Stimulated activated memory B cell treated with anti-CD40 and anti-IgM and Interleukin-4, amounts not matched to agents 10 μg/mL and 1 μg/mL and 100 μg/mL, for 72 hours (primary cell): ENCODE measurements at regions not wholly inside any gene's neighbourhood (a gene's known extent, or its start where the extent isn't known, plus 50 kb on each side); places are given as distances from the start of the nearest gene placed in this dataset.
A peak's percentile ranks its signal among the peaks of the same experiment; 100 is the strongest.

Experiments used
- ATAC-seq: fragments of 150-1000 bp; cut with Tn5 transposase; 2 replicates; pipeline ENCODE4 v1.10.0; 2021
- H3K27ac Mint-ChIP-seq: one replicate; pipeline ENCODE4 v1.8.0; 2022; ENCODE audit warnings: mild to moderate bottlenecking, mixed read lengths
- H3K27me3 Mint-ChIP-seq: one replicate; pipeline ENCODE4 v1.8.0; 2022; ENCODE audit warnings: mixed read lengths
- H3K36me3 Mint-ChIP-seq: one replicate; pipeline ENCODE4 v1.8.0; 2022; ENCODE audit warnings: mixed read lengths
- H3K4me1 Mint-ChIP-seq: one replicate; pipeline ENCODE4 v1.8.0; 2022; ENCODE audit warnings: mixed read lengths
- H3K4me3 Mint-ChIP-seq: one replicate; pipeline ENCODE4 v1.8.0; 2022; ENCODE audit warnings: mild to moderate bottlenecking, moderate library complexity, mixed read lengths
- H3K9me3 Mint-ChIP-seq: one replicate; pipeline ENCODE4 v1.8.0; 2022; ENCODE audit warnings: mixed read lengths

- no peak for ATAC-seq
- Mint-ChIP-seq H3K27ac (no peak overlapping the region), H3K36me3 (no peaks in the 10 kb centered on the region), H3K27me3 (no peaks in the 10 kb centered on the region), H3K9me3 (peaks cover 2% of the 10 kb centered on the region), H3K4me3 (no peak overlapping the region), H3K4me1 (no peaks in the 10 kb centered on the region)
Measured at GRCh38 chr2:66994654-66995053, 402.5 kb upstream of the ETAA1 start.

- H3K9me3 Mint-ChIP-seq = peaks cover 2% of the 10 kb centered on the region
- H3K36me3 Mint-ChIP-seq = no peaks in the 10 kb centered on the region
- no peak for ATAC-seq
- no peaks in the 10 kb centered on the region for H3K27me3 Mint-ChIP-seq
- H3K27ac Mint-ChIP-seq = no peak overlapping the region
- no peak overlapping the region for H3K4me3 Mint-ChIP-seq
- H3K4me1 Mint-ChIP-seq = no peaks in the 10 kb centered on the region
Measured at GRCh38 chr2:66995636-66996035, 401.5 kb upstream of the ETAA1 start.

- Mint-ChIP-seq H3K27ac (no peak overlapping the region), H3K4me1 (no peaks in the 10 kb centered on the region), H3K27me3 (peaks cover 6% of the 10 kb centered on the region), H3K36me3 (no peaks in the 10 kb centered on the region), H3K9me3 (no peaks in the 10 kb centered on the region), H3K4me3 (no peak overlapping the region)
- no peak for ATAC-seq
Measured at GRCh38 chr2:67002618-67003371, 394.3 kb upstream of the ETAA1 start.

- no peak for ATAC-seq
- Mint-ChIP-seq H3K9me3 (no peaks in the 10 kb centered on the region), H3K4me3 (no peak overlapping the region), H3K27me3 (peaks cover 6% of the 10 kb centered on the region), H3K27ac (no peak overlapping the region), H3K4me1 (no peaks in the 10 kb centered on the region), H3K36me3 (no peaks in the 10 kb centered on the region)
Measured at GRCh38 chr2:67006373-67006960, 390.7 kb upstream of the ETAA1 start.

GRCh38 chr2:67008155-67008554, 389.0 kb upstream of the ETAA1 start:
- Mint-ChIP-seq H3K9me3 (no peaks in the 10 kb centered on the region), H3K36me3 (no peaks in the 10 kb centered on the region), H3K4me1 (no peaks in the 10 kb centered on the region), H3K27me3 (peaks cover 6% of the 10 kb centered on the region), H3K4me3 (no peak overlapping the region), H3K27ac (no peak overlapping the region)
- ATAC-seq = no peak

- no peak overlapping the region for H3K4me3 Mint-ChIP-seq
- H3K9me3 Mint-ChIP-seq = no peaks in the 10 kb centered on the region
- no peaks in the 10 kb centered on the region for H3K36me3 Mint-ChIP-seq
- no peaks in the 10 kb centered on the region for H3K27me3 Mint-ChIP-seq
- no peaks in the 10 kb centered on the region for H3K4me1 Mint-ChIP-seq
- H3K27ac Mint-ChIP-seq = no peak overlapping the region
- ATAC-seq = peak; percentile 20
Measured at GRCh38 chr2:67012165-67012564, 385.0 kb upstream of the ETAA1 start.

- H3K4me3 Mint-ChIP-seq = no peak overlapping the region
- no peaks in the 10 kb centered on the region for H3K9me3 Mint-ChIP-seq
- H3K4me1 Mint-ChIP-seq = no peaks in the 10 kb centered on the region
- ATAC-seq = no peak
- H3K36me3 Mint-ChIP-seq = no peaks in the 10 kb centered on the region
- H3K27me3 Mint-ChIP-seq = no peaks in the 10 kb centered on the region
- H3K27ac Mint-ChIP-seq = no peak overlapping the region
Measured at GRCh38 chr2:67013821-67014220, 383.3 kb upstream of the ETAA1 start.

GRCh38 chr2:67015681-67016080, 381.5 kb upstream of the ETAA1 start:
- no peak overlapping the region for H3K4me3 Mint-ChIP-seq
- no peaks in the 10 kb centered on the region for H3K4me1 Mint-ChIP-seq
- no peak for ATAC-seq
- H3K27ac Mint-ChIP-seq = no peak overlapping the region
- H3K27me3 Mint-ChIP-seq = no peaks in the 10 kb centered on the region
- no peaks in the 10 kb centered on the region for H3K36me3 Mint-ChIP-seq
- peaks cover 4% of the 10 kb centered on the region for H3K9me3 Mint-ChIP-seq

GRCh38 chr2:67018301-67018700, 378.8 kb upstream of the ETAA1 start:
- Mint-ChIP-seq H3K4me3 (no peak overlapping the region), H3K36me3 (no peaks in the 10 kb centered on the region), H3K4me1 (no peaks in the 10 kb centered on the region), H3K9me3 (peaks cover 4% of the 10 kb centered on the region), H3K27me3 (no peaks in the 10 kb centered on the region), H3K27ac (no peak overlapping the region)
- no peak for ATAC-seq

GRCh38 chr2:67032076-67032475, 365.1 kb upstream of the ETAA1 start:
- Mint-ChIP-seq H3K9me3 (no peaks in the 10 kb centered on the region), H3K4me3 (no peak overlapping the region), H3K36me3 (no peaks in the 10 kb centered on the region), H3K27ac (no peak overlapping the region), H3K27me3 (no peaks in the 10 kb centered on the region), H3K4me1 (no peaks in the 10 kb centered on the region)
- no peak for ATAC-seq

GRCh38 chr2:67036444-67036843, 360.7 kb upstream of the ETAA1 start:
- H3K9me3 Mint-ChIP-seq = no peaks in the 10 kb centered on the region
- no peaks in the 10 kb centered on the region for H3K4me1 Mint-ChIP-seq
- no peak overlapping the region for H3K27ac Mint-ChIP-seq
- H3K4me3 Mint-ChIP-seq = no peak overlapping the region
- no peaks in the 10 kb centered on the region for H3K27me3 Mint-ChIP-seq
- ATAC-seq = no peak
- no peaks in the 10 kb centered on the region for H3K36me3 Mint-ChIP-seq

GRCh38 chr2:67037655-67038054, 359.5 kb upstream of the ETAA1 start:
- H3K27me3 Mint-ChIP-seq = no peaks in the 10 kb centered on the region
- H3K4me1 Mint-ChIP-seq = no peaks in the 10 kb centered on the region
- H3K36me3 Mint-ChIP-seq = no peaks in the 10 kb centered on the region
- H3K9me3 Mint-ChIP-seq = no peaks in the 10 kb centered on the region
- ATAC-seq = no peak
- H3K27ac Mint-ChIP-seq = no peak overlapping the region
- no peak overlapping the region for H3K4me3 Mint-ChIP-seq

GRCh38 chr2:67038195-67038594, 358.9 kb upstream of the ETAA1 start:
- H3K4me1 Mint-ChIP-seq = no peaks in the 10 kb centered on the region
- no peak overlapping the region for H3K4me3 Mint-ChIP-seq
- no peaks in the 10 kb centered on the region for H3K36me3 Mint-ChIP-seq
- ATAC-seq = no peak
- no peak overlapping the region for H3K27ac Mint-ChIP-seq
- no peaks in the 10 kb centered on the region for H3K27me3 Mint-ChIP-seq
- H3K9me3 Mint-ChIP-seq = no peaks in the 10 kb centered on the region

GRCh38 chr2:67039058-67039457, 358.1 kb upstream of the ETAA1 start:
- no peak overlapping the region for H3K27ac Mint-ChIP-seq
- no peaks in the 10 kb centered on the region for H3K27me3 Mint-ChIP-seq
- no peak for ATAC-seq
- H3K4me1 Mint-ChIP-seq = no peaks in the 10 kb centered on the region
- H3K36me3 Mint-ChIP-seq = no peaks in the 10 kb centered on the region
- no peak overlapping the region for H3K4me3 Mint-ChIP-seq
- H3K9me3 Mint-ChIP-seq = no peaks in the 10 kb centered on the region

- H3K4me1 Mint-ChIP-seq = no peaks in the 10 kb centered on the region
- no peaks in the 10 kb centered on the region for H3K9me3 Mint-ChIP-seq
- no peak overlapping the region for H3K4me3 Mint-ChIP-seq
- no peaks in the 10 kb centered on the region for H3K27me3 Mint-ChIP-seq
- no peak overlapping the region for H3K27ac Mint-ChIP-seq
- no peaks in the 10 kb centered on the region for H3K36me3 Mint-ChIP-seq
- no peak for ATAC-seq
Measured at GRCh38 chr2:67039517-67040103, 357.5 kb upstream of the ETAA1 start.

GRCh38 chr2:67041051-67041450, 356.1 kb upstream of the ETAA1 start:
- H3K4me1 Mint-ChIP-seq = no peaks in the 10 kb centered on the region
- H3K27ac Mint-ChIP-seq = no peak overlapping the region
- H3K27me3 Mint-ChIP-seq = no peaks in the 10 kb centered on the region
- H3K36me3 Mint-ChIP-seq = no peaks in the 10 kb centered on the region
- H3K4me3 Mint-ChIP-seq = no peak overlapping the region
- ATAC-seq = no peak
- H3K9me3 Mint-ChIP-seq = no peaks in the 10 kb centered on the region
